CD4-positive, alpha-beta T cell (primary cell): ENCODE measurements at regions not wholly inside any gene's neighbourhood (a gene's known extent, or its start where the extent isn't known, plus 50 kb on each side); places are given as distances from the start of the nearest gene placed in this dataset.

Experiments used
- ATAC-seq: fragments of 200-7000 bp; cut with Tn5 transposase; one replicate; pipeline ENCODE4 v1.10.0; 2022; ENCODE audit warnings: mild to moderate bottlenecking; ENCODE audit not compliant: poor library complexity
- CTCF ChIA-PET: fragments of 350-600 bp; sonication (Branson Sonifier 250); formaldehyde crosslinking; loops from one replicate; lab custom pipeline; 2021; ENCODE audit warnings: antibody characterized with exemption, inconsistent platforms; lab: Charles Lee
- POLR2A ChIA-PET: fragments of 350-600 bp; sonication (Branson Sonifier 250); formaldehyde crosslinking; loops from one replicate; lab custom pipeline; 2021; ENCODE audit warnings: antibody characterized with exemption, inconsistent platforms; lab: Charles Lee
- DNase-seq, 14 experiments: peaks; one replicate each; pipeline ENCODE4 v3.0.0-alpha.2; 2013 to 2020; ENCODE audit warnings: mixed read lengths in 2 of 14
- H3K27ac ChIP-seq, 2 donors: one replicate each; pipeline versions ENCODE4 v1.5.1 to v1.7.0; 2013; ENCODE audit warnings: low read length in 2 of 2, low read depth in 1 of 2, mild to moderate bottlenecking in 1 of 2
- H3K27me3 ChIP-seq, 2 experiments: 1 replicate in 1 of 2; 2 replicates in 1 of 2; pipeline versions ENCODE4 v1.6.1 to v1.7.0; 2013; ENCODE audit warnings: low read length in 2 of 2, control low read depth in 1 of 2, mild to moderate bottlenecking in 1 of 2, moderate library complexity in 1 of 2; ENCODE audit not compliant: insufficient read depth in 2 of 2, control insufficient read depth in 1 of 2
- H3K36me3 ChIP-seq: one replicate; pipeline ENCODE4 v1.6.1; 2013; ENCODE audit warnings: low read length, control low read depth; ENCODE audit not compliant: insufficient read depth
- H3K4me1 ChIP-seq: one replicate; pipeline ENCODE4 v1.6.1; 2013; ENCODE audit warnings: low read length, control low read depth; ENCODE audit not compliant: insufficient read depth
- H3K4me3 ChIP-seq: one replicate; pipeline ENCODE4 v1.5.1; 2013; ENCODE audit warnings: mild to moderate bottlenecking, low read length, moderate library complexity
- H3K9me3 ChIP-seq, 2 experiments: 1 replicate in 1 of 2; 2 replicates in 1 of 2; pipeline versions ENCODE4 v1.6.1 to v1.7.0; 2013; ENCODE audit warnings: low read length in 2 of 2, mild to moderate bottlenecking in 2 of 2, control low read depth in 1 of 2, moderate library complexity in 1 of 2; ENCODE audit not compliant: control insufficient read depth in 1 of 2, insufficient read depth in 1 of 2
- H3K27ac Mint-ChIP-seq: one replicate; pipeline ENCODE4 v1.8.0; 2020; ENCODE audit warnings: mixed read lengths
- H3K27me3 Mint-ChIP-seq: one replicate; pipeline ENCODE4 v1.8.0; 2021; ENCODE audit warnings: mixed read lengths
- H3K36me3 Mint-ChIP-seq: one replicate; pipeline ENCODE4 v1.8.0; 2021; ENCODE audit warnings: low read depth, mixed read lengths
- H3K4me1 Mint-ChIP-seq: one replicate; pipeline ENCODE4 v1.8.0; 2021; ENCODE audit warnings: low read depth, mixed read lengths
- H3K4me3 Mint-ChIP-seq: one replicate; pipeline ENCODE4 v1.8.0; 2020; ENCODE audit warnings: mild to moderate bottlenecking, mixed read lengths
- H3K9me3 Mint-ChIP-seq: one replicate; pipeline ENCODE4 v1.8.0; 2020; ENCODE audit warnings: mixed read lengths
- CTCF ChIP-seq: fragments of 200-600 bp; IDR thresholded peaks from one replicate; pipeline ENCODE4 v1.8.0; 2022; ENCODE audit warnings: antibody characterized with exemption, mild to moderate bottlenecking
- intact Hi-C, 2 experiments: fragments of 100-400 bp; cut with DNase I in 1 of 2; cut with micrococcal nuclease in 1 of 2; formaldehyde crosslinking; loops; one replicate each; pipeline versions ENCODE4 v1.15.1 to v1.9.0; 2023 to 2025; cut with DNase I, micrococcal nuclease

DNA sequence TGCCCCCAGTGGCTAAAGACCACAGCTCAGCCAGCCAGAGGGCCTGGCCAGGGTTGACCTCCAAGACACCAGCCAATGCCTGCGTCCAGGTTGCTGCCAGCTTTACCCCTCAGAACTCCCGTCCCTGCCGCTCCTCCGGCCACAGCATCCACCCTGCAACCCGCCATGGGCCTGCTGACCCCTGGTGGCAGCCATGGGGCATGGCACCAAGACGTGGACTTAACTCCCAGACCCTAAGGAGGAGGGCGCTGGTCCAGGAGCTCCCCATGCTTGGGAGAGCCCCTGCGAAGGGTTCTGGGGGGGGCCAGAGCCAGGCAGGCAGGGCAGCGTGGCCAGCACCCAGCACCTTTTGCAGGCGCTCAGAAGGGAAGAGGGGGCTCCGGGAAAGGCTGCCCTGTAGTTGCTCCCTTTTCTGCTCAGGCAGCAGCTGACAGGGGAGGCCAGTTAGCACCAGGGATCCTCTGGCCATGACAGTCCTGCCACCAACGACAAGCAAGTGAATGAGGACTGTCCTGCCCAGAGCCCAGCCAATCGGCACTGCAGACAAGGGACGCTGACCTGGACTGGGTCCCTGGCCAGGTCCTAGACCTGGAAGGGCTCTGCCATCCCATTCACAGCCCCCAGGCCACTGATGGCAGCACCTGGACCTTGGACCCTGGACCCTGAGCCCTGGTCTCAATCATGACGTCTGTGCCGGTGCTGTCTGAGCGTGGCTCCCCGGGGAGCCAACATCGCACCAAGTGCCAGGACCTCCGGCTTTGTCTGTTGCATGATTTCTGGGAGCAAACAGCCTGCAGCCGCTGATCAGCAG is 246.2 kb downstream of the NPHP4 start:
- H3K27ac ChIP-seq = no peak overlapping the region
- Mint-ChIP-seq H3K36me3 (no peaks in the 10 kb centered on the region), H3K4me3 (no peak overlapping the region), H3K27ac (no peak overlapping the region), H3K27me3 (peaks cover 32% of the 10 kb centered on the region), H3K4me1 (no peaks in the 10 kb centered on the region), H3K9me3 (no peaks in the 10 kb centered on the region)
- no peaks in the 10 kb centered on the region for H3K36me3 ChIP-seq
- peak; percentile 41 for ATAC-seq
- TF ChIP-seq CTCF = peak; percentile 74
- intact Hi-C loops = loop anchor here (1.0 to 2.0 kb wide), 4 partner anchors 107 to 1093 kb away; no protein-coding TSS in a partner anchor
- no peaks in the 10 kb centered on the region for H3K9me3 ChIP-seq
- ChIA-PET POLR2A (no interaction called here), CTCF (interaction anchor here (0.6 to 0.9 kb wide), 2 partner anchors 151 to 1835 kb away, joined by 3 to 4 read pairs; no protein-coding TSS in a partner anchor)
- no peak overlapping the region for H3K4me3 ChIP-seq
- H3K4me1 ChIP-seq = peaks cover 4% of the 10 kb centered on the region
- peaks cover 6 to 13% of the 10 kb centered on the region in 2 experiments for H3K27me3 ChIP-seq
- DNase-seq = peak; percentile 26 to 74 (median 40)

- H3K4me1 Mint-ChIP-seq = no peaks in the 10 kb centered on the region
- H3K4me1 ChIP-seq = peaks cover 4% of the 10 kb centered on the region
- TF ChIP-seq CTCF = no peak
- DNase-seq = peak in 1 of 14 experiments; percentile 9
- intact Hi-C loops = loop anchor here in 1 of 2 experiments (1.0 to 2.0 kb wide), 3 partner anchors 106 to 1092 kb away; no protein-coding TSS in a partner anchor
- no peaks in the 10 kb centered on the region for H3K9me3 ChIP-seq
- H3K4me3 ChIP-seq = no peak overlapping the region
- CTCF ChIA-PET = interaction anchor here (0.6 to 0.9 kb wide), 2 partner anchors 150 to 1834 kb away, joined by 3 to 4 read pairs; no protein-coding TSS in a partner anchor
- POLR2A ChIA-PET = no interaction called here
- no peak overlapping the region for H3K27ac ChIP-seq
- no peaks in the 10 kb centered on the region for H3K36me3 ChIP-seq
- H3K27ac Mint-ChIP-seq = no peak overlapping the region
- no peaks in the 10 kb centered on the region for H3K9me3 Mint-ChIP-seq
- no peak for ATAC-seq
- H3K27me3 Mint-ChIP-seq = peaks cover 31% of the 10 kb centered on the region
- no peak overlapping the region for H3K4me3 Mint-ChIP-seq
- no peaks in the 10 kb centered on the region for H3K36me3 Mint-ChIP-seq
- peaks cover 6 to 14% of the 10 kb centered on the region in 2 experiments for H3K27me3 ChIP-seq
These were observed 247.1 kb downstream of the NPHP4 start for GRCh38 chr1:5744911-5745799.

DNA sequence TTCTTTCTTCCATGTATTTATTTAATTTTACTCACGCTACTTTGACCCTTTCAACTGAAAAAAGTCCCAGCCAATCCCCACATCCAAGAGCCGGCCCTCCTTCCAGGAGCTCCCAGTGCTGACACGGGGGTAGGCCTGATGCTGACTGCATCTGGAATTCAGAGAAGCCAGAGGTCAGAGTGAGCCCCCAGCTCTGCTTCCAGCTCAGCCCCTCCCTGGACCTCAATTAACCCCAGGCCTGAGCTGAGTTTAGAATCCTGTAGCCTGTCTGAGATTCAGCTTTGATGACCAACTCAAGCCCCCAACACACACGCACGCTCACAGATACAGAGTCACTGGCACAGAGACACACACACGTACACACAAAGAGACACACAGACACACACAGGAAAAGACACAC is 247.9 kb downstream of the NPHP4 start:
- Histone ChIP-seq H3K27ac (no peak overlapping the region), H3K4me1 (peaks cover 7% of the 10 kb centered on the region), H3K4me3 (no peak overlapping the region), H3K36me3 (no peaks in the 10 kb centered on the region), H3K9me3 (no peaks in the 10 kb centered on the region), H3K27me3 (peaks cover 6 to 14% of the 10 kb centered on the region in 2 experiments)
- Mint-ChIP-seq H3K9me3 (no peaks in the 10 kb centered on the region), H3K4me1 (no peaks in the 10 kb centered on the region), H3K27ac (no peak overlapping the region), H3K27me3 (peaks cover 25% of the 10 kb centered on the region), H3K36me3 (no peaks in the 10 kb centered on the region), H3K4me3 (no peak overlapping the region)
- DNase-seq (no peak), ATAC-seq (no peak)
- POLR2A ChIA-PET = no interaction called here
- CTCF ChIA-PET = no interaction called here
- intact Hi-C loops = loop anchor here in 1 of 2 experiments (2.0 kb wide), 2 partner anchors 106 to 1092 kb away; no protein-coding TSS in a partner anchor
- no peak for TF ChIP-seq CTCF
